ENCODE measurements at regions not wholly inside any gene's neighbourhood (a gene's known extent, or its start where the extent isn't known, plus 50 kb on each side); places are given as distances from the start of the nearest gene placed in this dataset.
"Not testable (repeated sequence)": the region's sequence is repeated elsewhere in the genome, so short reads cannot be mapped to it uniquely, and the experiment has no call there.

DNA sequence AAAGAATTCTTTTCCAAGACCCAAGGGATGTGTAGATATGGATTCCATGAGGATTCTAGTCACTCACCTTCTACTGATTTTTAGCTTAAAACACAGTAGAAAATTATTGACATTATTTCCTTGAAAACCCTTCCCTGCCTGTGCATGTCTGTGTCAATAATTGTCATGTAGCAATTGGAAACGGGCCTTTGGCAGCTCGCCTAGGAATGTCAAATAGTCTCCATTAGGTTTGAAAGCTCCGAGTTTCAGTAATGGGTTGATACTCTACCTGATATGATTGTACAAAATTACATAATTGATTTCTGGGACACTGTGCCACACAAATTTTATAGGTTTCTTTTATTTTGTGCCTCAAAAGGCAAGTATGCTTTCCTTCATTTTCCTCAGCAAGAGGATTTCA lies 515.2 kb upstream of the ARID1B start:
- no peak for DNase-seq

DNA sequence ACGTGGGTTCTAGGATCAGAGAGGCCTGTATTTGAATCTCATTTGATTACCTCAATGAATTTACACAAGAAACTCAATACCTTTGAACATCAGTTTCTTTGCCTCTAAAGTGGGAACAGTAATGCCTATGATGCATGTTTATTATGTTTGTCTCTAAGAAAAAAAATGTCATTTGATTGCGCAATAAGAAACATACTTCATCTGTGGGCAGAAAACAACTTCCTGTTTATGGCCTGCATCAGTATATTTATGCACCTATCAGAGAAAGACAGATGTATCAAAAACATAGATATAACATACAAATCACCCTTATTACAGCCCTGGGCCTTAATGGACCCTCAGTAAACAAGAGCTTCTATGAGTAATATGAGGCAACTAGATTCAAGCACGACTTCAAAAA lies 516.4 kb upstream of the ARID1B start:
- DNase-seq: no peak

DNA sequence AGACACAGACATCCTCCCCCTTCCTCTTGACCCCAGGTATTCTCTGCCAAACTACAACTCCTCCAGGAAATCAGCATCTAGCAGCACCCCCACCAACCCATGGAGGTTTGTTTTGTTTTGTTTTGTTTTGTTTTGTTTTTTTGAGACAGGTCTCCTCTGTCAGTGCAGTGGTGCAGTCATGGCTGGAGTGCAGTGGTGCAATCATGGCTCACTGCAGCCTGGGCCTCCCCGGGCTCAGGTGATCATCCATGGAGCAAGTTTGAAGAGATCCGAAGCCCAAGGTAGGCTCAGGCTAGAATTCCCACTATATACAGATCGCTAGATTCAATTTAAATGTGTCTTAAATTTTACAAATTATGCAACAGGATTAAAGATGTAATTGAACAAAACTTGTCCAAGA lies 518.2 kb upstream of the ARID1B start:
- DNase-seq: no peak

DNA sequence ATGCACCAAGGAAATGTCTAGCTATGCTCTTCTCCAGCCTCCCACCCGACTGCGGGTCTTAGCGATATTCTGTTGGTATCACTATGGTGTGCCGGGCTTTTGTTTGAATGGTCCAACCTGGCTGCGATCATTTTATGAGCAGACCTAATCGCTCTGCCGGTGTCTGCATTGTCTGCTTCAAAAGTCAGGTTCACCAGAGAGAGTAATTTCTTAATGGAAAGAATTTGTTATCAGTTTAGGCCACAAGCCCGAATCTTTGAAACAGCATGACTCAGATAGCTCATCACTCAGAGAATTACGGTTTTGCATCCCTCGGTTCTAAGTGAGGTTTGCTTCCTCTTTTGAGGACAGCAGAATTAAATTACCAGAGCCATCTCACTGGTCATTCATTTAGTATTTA lies 521.0 kb upstream of the ARID1B start:
- peak in 1 of 2 donors; percentile 7 for DNase-seq

DNA sequence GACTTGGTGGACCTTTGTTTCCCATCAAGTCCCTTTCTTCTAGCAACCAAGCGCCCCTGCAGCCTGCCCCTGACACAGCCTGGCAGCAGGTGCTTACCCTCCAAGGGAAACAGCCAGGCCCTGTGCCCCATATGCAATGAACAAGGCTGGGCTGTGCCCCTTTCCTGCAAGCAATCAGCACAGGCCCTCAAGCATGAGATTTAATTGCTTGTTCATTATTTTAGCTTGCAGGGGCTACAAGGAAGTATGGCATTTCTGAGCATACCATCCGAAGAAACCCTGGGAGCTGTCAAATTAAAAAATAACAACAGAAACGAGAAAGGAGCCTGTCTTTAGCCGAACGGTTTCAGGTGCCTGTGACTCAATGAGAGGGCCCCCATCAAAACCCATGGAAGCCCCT lies 522.9 kb upstream of the ARID1B start:
- DNase-seq: no peak

DNA sequence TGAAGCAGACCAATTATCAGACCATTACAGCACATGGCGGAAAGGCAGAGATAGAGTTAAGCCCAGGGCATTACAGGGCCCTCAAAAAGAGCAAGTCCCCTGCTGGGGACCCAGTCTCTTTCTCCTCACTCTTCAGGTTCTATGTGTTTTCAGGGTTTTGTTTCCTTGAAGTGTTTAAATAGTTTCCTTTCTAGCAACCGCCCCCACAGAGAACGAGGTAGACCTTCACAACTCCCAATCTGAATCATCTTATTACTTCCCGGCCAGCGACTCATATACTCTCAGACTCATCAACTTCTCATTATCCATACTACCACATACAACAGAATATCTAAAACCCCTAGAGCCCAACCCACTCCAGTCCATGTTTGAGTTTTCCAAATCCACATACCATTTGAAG lies 526.6 kb upstream of the ARID1B start:
- peak; percentile 21 to 24 for DNase-seq

DNA sequence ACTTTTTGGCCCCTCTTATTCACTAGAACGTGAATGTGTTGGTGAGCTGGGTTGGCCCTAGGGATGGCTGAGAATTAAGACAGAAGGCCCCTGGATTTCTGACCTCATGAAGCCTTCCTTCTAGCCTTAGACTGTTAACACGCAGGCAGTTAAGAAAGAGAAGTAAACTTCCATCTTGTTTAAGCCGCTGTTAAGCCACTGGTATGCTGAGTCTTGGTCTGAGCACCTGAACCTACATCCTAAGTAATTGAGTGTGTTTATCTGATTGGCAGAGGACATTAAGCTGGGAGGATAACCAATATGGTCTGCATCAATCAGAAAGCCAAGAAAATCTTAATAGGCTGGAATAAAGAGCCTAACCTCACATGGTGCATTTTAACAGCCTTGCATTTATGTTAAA lies 535.0 kb upstream of the ARID1B start:
- DNase-seq: no peak

DNA sequence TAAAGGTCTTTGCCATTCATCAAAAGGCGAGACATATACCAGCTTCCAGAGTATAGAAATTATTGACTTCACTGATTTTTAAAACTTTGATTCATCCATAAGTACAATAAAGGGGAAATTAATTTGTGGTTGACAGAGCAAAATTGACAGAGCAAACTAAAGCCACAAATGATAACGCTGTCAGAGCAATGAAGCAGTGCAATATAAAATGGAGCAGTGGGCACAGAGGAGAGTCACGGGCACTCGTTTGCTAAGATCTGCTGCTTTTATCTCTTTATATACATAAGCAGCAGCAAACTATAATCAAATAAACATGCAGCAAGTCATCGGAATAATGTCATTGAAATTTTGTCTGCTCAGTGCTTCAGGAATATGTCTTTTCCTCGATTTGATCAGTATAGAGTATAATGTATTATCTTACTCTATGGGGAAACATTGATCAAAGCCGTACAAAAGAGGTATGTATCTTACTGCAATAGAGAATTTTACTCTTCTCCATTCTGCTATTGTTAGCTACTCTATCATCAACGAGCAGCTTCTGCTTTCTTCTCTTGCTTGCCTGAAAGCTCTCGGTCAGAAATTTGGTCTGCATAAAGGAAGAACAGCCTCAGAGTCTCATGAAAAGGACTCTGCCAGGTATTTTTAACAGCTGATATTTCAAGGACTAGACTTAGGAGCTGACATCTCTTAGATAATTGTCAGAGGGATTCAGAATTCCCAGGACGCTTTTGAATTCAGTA lies 546.0 kb upstream of the ARID1B start:
- DNase-seq: no peak

DNA sequence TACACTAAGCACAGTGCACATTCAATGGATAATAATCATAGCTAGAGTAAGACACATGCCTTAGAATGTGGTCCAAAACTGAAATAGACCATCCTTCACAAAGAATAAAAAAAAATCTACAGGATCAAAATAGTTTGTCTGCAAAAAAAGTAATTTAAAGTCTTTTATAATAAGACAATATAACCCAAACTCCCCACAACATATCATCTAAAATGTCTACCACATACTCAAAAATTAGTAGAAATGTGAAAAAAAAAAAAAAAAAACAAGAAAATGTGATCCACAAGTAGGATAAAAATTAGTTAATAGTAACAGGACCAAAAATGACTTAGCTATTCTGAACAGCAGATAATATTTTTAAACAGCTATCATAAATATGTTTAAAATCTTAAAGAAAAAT lies 557.2 kb upstream of the ARID1B start:
- no peak for DNase-seq

DNA sequence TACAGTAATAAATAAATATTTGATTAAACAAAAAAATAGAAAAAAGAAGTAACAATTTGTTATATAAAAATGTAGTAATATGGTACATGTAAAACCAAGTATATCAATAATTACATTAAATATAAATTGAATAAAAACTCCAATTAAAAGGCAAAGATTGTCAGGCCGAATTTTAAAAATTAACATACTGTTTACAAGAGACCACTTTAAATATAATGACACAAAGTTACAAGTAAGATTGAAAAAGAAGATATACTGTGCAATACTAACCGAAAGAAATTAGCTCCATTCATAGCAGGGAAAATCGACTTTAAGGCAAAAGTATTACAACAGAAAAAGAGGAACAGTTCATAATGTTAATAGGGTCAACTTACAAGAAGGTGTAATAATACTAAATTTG lies 571.5 kb upstream of the ARID1B start:
- DNase-seq: no peak

DNA sequence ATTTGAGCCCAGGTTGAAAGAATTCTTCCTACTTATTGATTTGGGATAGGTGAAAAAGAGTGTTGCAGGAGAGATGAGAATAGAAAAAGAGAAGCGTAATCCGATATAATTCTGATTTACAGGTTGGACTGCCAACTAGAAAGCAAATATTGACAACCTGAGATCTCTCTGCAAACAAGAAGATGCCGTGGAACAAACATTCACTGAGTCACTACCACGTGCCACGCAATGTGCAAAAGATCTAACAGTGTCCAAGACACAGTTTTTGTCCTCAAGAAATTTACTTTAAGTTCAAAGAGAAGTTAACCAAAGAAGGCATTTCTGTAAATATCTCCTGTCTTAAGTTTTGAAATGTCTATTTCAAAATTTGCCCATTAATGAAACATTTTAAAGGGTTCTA lies 578.0 kb upstream of the ARID1B start:
- no peak for DNase-seq

DNA sequence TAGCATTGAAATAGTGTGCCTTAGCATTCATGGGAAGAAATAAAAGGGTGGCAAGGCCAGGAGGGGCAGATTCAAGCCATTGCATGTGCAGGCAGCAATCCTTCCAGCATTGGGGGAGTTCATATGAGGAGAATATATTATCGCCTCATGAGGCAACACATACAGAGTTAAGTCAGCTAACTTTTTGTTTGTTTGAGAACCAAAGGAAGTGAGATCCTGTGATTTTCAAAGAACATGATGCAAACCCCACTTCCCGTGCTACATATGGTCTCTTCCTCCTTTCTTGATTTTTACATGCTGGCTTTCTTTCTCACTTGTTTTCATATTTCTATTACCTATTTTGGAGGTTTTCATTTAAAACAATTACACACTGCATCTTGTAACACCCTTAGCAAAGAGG lies 579.7 kb upstream of the ARID1B start:
- DNase-seq: no peak

DNA sequence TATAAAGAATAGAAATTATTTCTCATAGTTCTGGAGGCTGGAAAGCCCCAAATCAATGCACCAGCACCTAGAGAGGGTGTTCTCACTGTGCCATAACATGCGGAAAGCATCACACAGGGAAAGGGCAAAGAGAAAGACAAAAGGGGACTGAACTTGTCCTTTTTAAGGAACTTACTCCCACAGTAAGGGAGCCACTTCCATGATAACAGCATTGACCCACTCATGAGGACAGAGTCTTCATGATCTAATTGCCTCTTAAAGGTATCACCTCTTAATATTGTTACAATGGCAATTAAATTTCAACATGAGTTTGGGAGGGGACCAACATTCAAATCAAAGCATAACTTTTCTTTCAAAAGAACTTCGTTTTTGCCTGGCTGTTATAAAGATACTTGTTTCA lies 582.2 kb upstream of the ARID1B start:
- DNase-seq: no peak

DNA sequence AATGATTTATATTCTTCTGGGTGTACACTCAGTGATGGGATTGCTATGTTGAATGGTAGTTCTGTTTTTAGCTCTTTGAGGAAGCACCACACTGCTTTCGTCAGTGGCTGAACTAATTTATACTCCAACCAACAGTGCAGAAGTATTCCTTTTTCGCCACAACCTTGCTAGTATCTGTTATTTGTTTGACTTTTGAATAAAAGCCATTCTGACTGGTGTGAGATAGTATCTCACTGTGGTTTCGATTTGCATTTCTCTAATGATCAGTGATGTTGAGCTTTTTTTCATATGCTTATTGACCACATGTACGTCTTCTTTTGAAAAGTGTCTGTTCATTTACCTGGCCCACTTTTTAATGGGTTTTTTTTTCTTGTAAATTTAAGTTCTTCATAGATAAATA lies 583.8 kb upstream of the ARID1B start:
- DNase-seq: no peak

DNA sequence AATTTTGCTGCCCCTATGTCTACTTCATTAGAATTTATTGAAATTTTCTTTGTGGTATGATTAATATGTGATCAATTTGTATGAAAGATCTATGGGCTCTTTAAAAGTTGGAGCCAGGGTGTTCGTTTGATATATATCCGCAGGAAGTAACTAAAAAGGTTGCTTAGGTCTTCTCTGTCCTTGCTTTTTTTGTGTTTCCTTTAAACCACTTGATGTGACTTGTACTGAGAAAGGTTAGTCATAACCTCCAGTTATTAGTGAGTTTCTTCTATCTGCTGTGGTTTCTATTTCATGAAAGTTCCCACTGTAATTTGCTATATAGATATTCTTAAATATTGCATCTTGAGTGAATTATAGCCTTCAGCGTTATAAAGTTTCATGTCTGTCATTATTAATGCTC lies 585.3 kb upstream of the ARID1B start:
- DNase-seq: no peak

DNA sequence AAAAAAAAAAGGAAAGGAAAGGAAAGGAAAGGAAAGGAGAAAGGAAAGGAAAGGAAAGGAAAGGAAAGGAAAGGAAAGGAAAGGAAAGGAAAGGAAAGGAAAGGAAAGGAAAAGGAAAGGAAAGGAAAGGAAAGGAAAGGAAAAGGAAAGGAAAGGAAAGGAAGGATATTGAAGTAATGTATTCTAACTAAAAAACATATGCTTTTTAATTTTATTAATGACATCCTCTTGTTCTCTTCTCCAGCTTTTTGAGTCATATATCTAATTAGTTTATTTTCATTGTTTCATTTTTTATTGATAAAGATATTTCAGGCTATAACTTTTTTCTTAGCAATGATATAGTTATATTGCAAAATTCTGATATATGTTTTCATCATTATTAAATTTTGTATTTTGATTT lies 585.8 kb upstream of the ARID1B start:
- not testable (repeated sequence) for DNase-seq

DNA sequence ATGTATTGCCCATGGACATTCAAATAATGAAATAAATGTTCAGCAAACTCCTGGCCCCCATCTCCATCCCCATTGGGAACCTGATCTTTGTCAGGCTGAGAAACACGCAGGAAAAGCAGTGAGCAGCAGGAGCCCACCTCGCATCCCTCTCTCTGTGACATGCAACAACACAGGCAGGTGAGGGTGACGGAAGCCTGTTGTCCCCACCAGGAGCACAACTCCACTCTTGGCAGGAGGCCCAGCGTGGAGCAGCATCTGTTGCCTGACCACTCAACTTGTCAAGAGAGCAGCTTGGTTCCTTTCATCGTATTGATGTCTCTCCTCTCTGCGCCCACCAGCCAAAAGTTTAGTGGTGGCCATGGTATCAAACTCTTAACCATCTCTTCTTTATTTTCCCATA lies 586.9 kb upstream of the ARID1B start:
- no peak for DNase-seq

DNA sequence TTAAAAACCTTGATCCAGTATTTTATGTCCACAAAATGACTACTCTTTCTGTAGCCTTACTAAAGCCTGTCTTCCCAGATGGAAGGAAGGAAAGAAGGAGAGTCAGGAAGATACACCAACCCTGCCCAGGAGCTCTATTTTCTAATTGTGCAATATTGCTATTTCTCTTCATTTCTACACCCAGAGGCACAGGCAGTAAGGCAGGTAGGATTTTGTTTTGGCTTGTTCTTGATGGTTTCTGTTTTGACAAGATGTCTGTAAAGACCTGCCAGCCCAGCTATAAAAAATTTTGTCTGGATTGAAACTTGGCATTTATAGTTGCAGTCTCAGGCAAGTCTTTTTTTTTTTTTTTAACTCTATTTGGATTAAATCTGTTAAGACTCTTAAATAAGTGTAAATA lies 587.5 kb upstream of the ARID1B start:
- no peak for DNase-seq

DNA sequence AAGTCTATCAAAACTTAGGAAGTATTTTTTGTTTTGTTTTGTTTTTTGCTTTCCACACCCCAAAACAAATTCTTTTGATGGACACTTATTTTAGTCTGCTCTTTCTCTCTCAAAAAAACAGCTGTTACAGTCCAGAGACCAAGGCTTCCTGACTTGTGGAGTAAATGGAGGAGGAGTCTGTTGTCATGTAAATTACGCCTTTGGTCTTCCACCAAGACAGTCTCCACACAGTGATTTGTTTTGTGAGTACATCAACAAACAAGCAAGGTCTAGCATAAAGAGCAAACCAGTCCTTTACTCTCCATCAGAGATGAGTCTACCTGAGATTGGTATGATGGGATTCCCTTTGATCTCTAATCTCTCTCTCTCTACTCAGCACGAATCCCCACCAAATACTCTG lies 588.0 kb upstream of the ARID1B start:
- no peak for DNase-seq

DNA sequence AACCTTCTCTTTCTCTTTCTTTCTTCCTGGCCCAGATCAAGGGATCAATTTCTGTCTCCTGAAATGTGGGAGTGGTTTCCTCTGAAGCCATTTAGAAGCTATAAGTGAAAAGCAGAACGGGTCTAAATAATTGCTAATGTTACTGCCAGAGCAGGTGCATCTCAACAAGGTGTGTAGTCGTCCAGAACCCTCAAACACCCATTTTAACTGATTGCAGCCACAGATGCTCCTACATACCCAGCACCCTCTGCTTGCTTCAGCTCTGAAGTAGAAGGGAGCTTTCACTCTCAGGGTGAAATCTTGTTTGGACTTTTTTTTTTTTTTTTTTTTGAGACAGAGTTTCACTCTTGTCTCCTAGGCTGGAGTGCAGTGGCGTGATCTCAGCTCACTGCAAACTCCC lies 592.1 kb upstream of the ARID1B start:
- no peak for DNase-seq

DNA sequence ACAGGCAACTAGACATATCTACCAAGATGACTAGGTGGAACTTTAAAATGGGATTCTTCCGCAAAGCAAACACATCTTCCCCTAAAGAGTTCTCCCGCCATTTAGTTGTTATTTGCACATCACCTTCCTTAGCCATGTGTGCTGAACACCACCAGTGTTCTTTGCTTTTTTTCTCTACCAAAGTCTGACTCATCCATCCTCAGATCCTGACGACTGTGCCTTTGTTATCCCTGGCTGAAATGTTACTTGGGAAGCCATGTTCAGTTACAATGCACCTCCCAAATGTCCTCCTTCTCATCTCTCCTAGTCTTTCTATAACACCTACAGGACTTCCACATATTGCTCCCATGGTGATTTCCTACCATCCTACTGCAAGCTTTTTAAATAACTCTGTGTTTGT lies 593.5 kb upstream of the ARID1B start:
- DNase-seq: no peak

DNA sequence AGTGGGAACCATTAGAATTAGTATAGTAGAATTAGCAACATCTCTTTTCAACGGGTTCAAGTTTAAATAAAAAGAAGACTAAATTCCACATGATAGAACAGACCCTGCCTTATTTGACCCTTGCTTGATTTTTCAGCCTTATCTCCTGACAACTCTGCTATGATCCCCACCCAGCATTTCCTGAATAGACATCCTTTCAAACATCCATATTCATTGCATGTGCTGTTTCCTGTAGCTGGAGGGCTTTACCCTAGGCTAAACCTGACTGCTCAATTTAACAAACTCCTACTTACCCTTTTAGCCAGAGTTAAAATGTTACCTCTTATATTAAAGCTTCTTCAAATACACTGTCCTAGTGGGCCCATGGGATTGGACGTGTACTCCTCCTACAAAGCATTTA lies 594.8 kb upstream of the ARID1B start:
- DNase-seq: no peak

DNA sequence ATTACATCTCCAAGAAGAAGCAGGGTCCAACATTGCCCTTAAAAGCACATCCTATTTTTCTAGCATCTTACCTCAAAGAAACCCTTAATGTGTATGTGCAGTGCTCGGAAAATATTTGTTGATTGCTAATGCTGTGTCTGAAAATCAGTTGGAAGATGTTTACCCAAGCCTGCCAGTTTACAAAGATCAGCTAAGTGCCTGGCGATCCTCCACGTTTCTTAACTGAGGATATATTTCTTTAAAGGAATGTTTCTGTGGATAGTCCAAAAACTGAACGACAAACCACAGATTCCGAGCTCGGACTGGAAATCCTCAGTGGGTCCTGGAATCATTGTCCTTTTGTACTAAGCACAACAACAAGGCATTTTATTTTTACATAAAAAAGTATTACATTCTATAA lies 595.7 kb upstream of the ARID1B start:
- DNase-seq: no peak

DNA sequence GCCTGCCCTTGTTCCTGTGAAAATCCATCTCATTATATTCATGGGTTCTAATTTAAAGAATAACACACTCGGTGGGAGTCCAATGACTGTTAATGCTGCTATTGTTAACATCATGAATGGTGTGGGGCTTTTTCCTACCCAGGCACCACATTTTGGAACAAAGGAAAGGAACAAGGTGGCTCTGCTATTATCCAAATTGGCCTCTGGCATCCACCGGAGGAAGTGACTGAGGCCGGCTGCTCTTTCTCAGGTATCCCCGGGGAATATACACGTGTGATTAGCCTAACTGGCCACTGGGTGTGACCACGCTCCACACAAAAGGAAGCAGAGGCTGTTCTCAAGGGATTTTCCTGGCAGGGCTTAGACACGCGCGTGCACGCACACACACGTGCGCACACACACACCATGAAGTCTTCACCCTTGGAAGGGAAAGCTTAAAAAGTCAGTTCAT lies 601.2 kb upstream of the ARID1B start:
- DNase-seq: no peak

DNA sequence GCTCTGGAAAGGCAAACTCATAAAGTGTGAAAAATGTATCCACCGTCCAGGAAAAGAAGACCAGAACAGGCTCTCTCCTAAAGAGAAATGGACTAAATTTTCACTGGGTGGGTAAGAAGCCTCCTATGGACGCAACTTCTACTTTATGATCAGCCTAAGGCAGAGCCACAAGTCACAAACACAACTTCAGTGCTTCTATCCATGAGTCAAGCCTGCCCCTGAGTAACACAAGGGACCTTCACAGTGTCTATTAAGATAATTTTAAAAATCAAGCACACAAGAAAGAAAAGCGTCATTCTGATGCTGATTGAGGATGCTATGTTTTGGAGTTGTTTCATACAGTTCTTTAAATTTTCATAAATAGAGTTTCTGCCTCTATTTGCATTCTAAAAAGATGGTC lies 601.7 kb upstream of the ARID1B start:
- DNase-seq: no peak

Data from stimulated activated CD4-positive, alpha-beta T cell treated with anti-CD3 and anti-CD28 coated beads, Interleukin-2, amount 100 ng/mL, for 48 hours (primary cell).